GM13976 (cell line): ENCODE measurements at regions not wholly inside any gene's neighbourhood (a gene's known extent, or its start where the extent isn't known, plus 50 kb on each side); places are given as distances from the start of the nearest gene placed in this dataset.

Experiments used
- DNase-seq: peaks from one replicate; pipeline ENCODE4 v3.0.0; 2012; ENCODE audit warnings: low spot score
- CTCF ChIP-seq: IDR thresholded peaks from 2 replicates; pipeline ENCODE4 v1.5.1; 2012; ENCODE audit warnings: borderline replicate concordance, mild to moderate bottlenecking; ENCODE audit not compliant: insufficient read depth; ENCODE audit errors: extremely low read depth, missing control alignments, control extremely low read depth
- in situ Hi-C: fragments of 300-500 bp; cut with MboI; formaldehyde crosslinking; loops from one replicate; pipeline ENCODE4 v1.12.0; 2022; ENCODE audit warnings: low sequenced_read_pairs, mixed read lengths, inconsistent platforms; ENCODE audit not compliant: unreplicated experiment

- no peak for DNase-seq
- no peak for TF ChIP-seq CTCF
- in situ Hi-C loops, result no loop called here
These were observed 378.8 kb downstream of the MED13L start for GRCh38 chr12:115898670-115899069.

GRCh38 chr12:115897729-115898128, 379.8 kb downstream of the MED13L start:
- in situ Hi-C loops, result no loop called here
- DNase-seq, result no peak
- no peak for TF ChIP-seq CTCF

- peak; percentile 6 for TF ChIP-seq CTCF
- DNase-seq, result no peak
- in situ Hi-C loops, result no loop called here
These were observed 382.2 kb downstream of the MED13L start for GRCh38 chr12:115895247-115895646.

- DNase-seq, result no peak
- in situ Hi-C loops, result no loop called here
- TF ChIP-seq CTCF, result no peak
These were observed 385.8 kb downstream of the MED13L start for GRCh38 chr12:115891556-115892164.

GRCh38 chr12:115886666-115887065, 390.8 kb downstream of the MED13L start:
- no peak for TF ChIP-seq CTCF
- no peak for DNase-seq
- in situ Hi-C loops, result no loop called here

- in situ Hi-C loops, result no loop called here
- TF ChIP-seq CTCF, result no peak
- no peak for DNase-seq
These were observed 392.3 kb downstream of the MED13L start for GRCh38 chr12:115885040-115885690.

- no peak for TF ChIP-seq CTCF
- DNase-seq, result no peak
- in situ Hi-C loops, result no loop called here
These were observed 394.6 kb downstream of the MED13L start for GRCh38 chr12:115882936-115883335.
